Lung (tissue), 11 donors: ENCODE measurements at regions not wholly inside any gene's neighbourhood (a gene's known extent, or its start where the extent isn't known, plus 50 kb on each side); places are given as distances from the start of the nearest gene placed in this dataset.

Source experiments
- ATAC-seq: fragments of 200-7000 bp; cut with Tn5 transposase; one replicate; pipeline ENCODE4 v1.9.1; 2020; ENCODE audit warnings: moderate number of reproducible peaks; ENCODE audit not compliant: insufficient read depth, low FRiP score
- DNase-seq, 3 donors: peaks; one replicate each; pipeline ENCODE4 v3.0.0-alpha.2; 2013 to 2017
- H3K27ac ChIP-seq, 2 donors: one replicate each; pipeline ENCODE4 v1.5.1; 2013; ENCODE audit warnings: mild to moderate bottlenecking in 2 of 2, moderate library complexity in 2 of 2, control low read depth in 1 of 2, inconsistent platforms in 1 of 2, low read depth in 1 of 2, low read length in 1 of 2
- H3K27me3 ChIP-seq, 3 donors: one replicate each; pipeline ENCODE4 v1.5.1; 2013; ENCODE audit warnings: low read length in 2 of 3; ENCODE audit not compliant: control insufficient read depth in 3 of 3, insufficient read depth in 3 of 3
- H3K36me3 ChIP-seq, 4 donors: one replicate each; pipeline ENCODE4 v1.5.1; 2013; ENCODE audit warnings: low read length in 4 of 4, mild to moderate bottlenecking in 1 of 4, moderate library complexity in 1 of 4; ENCODE audit not compliant: control insufficient read depth in 4 of 4, insufficient read depth in 4 of 4
- H3K4me1 ChIP-seq, 5 donors: one replicate each; pipeline ENCODE4 v1.5.1; 2013; ENCODE audit warnings: low read length in 5 of 5, mild to moderate bottlenecking in 2 of 5, moderate library complexity in 1 of 5; ENCODE audit not compliant: control insufficient read depth in 5 of 5, insufficient read depth in 5 of 5
- H3K4me3 ChIP-seq: one replicate; pipeline ENCODE4 v1.5.1; 2013; ENCODE audit warnings: mild to moderate bottlenecking, control low read depth, moderate library complexity
- H3K9ac ChIP-seq, 2 donors: one replicate each; pipeline ENCODE4 v1.5.1; 2013; ENCODE audit warnings: low read length in 2 of 2, control low read depth in 1 of 2; ENCODE audit not compliant: insufficient read depth in 1 of 2
- H3K9me3 ChIP-seq, 4 donors: one replicate each; pipeline ENCODE4 v1.5.1; 2013; ENCODE audit warnings: low read length in 3 of 4, mild to moderate bottlenecking in 1 of 4, moderate library complexity in 1 of 4; ENCODE audit not compliant: control insufficient read depth in 4 of 4, insufficient read depth in 3 of 4
- CTCF ChIP-seq: IDR thresholded peaks from 2 replicates; pipeline ENCODE4 v1.5.1; 2012; ENCODE audit warnings: mild to moderate bottlenecking; ENCODE audit errors: control extremely low read depth, extremely low read depth
- WGBS, 2 donors: extraction: QIAGEN DNeasy Blood & Tissue Kit; methylation state at CpG; one replicate each; pipeline ENCODE4 v1.1.7; 2013; 5-methylcytosine and 5-hydroxymethylcytosine counted together
- donor health status: control.
- donor health status: control.
- donor health status: Bipolar disorder and iron deficiency.
- donor health status: healthy.
- donor health status: DM: yes; HTN: yes; CAD: no.

- Histone ChIP-seq H3K27ac (no peak overlapping the region), H3K9me3 (no peaks in the 10 kb centered on the region), H3K27me3 (no peaks in the 10 kb centered on the region), H3K36me3 (no peaks in the 10 kb centered on the region), H3K9ac (no peak overlapping the region), H3K4me1 (no peaks in the 10 kb centered on the region), H3K4me3 (no peak overlapping the region)
- TF ChIP-seq CTCF: no peak
- no peak for ATAC-seq
- no peak for DNase-seq
- WGBS, 2 donors: 67 to 68% methylated on average over 1 of the region's 1 CpG
Measured at GRCh38 chr1:96513136-96513535, 208.4 kb upstream of the PTBP2 start.

DNA sequence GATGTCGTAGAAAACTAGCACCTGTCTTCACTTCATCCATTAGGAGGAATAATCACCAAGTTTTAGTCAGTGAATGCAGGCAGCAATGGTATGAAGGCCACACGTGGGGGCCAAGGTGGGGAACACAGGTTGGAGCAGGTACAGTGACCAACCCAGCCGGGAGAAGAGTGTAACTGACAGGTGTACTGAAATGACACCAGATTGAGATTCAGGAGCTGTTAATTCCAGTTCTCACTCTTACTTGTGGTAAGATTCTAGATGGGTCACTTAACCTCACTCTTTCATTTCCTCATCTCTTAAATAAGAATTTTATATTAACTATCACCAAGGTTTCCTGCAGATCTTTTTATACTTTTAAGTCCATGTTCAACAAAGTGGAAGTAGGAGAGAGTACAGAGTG, 206.2 kb upstream of the PTBP2 start:
- no peak for TF ChIP-seq CTCF
- ATAC-seq (no peak), DNase-seq (no peak)
- H3K9ac ChIP-seq: no peak overlapping the region
- no peaks in the 10 kb centered on the region for H3K9me3 ChIP-seq
- H3K4me3 ChIP-seq: no peak overlapping the region
- no peaks in the 10 kb centered on the region for H3K36me3 ChIP-seq
- 69 to 85% methylated on average over 3 of the region's 3 CpGs for WGBS, 2 donors
- peaks cover 0 to 1% (median 0%) of the 10 kb centered on the region in 5 donors for H3K4me1 ChIP-seq
- H3K27me3 ChIP-seq: no peaks in the 10 kb centered on the region
- no peak overlapping the region for H3K27ac ChIP-seq

GRCh38 chr1:96515925-96516324, 205.7 kb upstream of the PTBP2 start:
- DNase-seq: no peak
- peaks cover 0 to 6% (median 0%) of the 10 kb centered on the region in 5 donors for H3K4me1 ChIP-seq
- H3K9ac ChIP-seq: no peak overlapping the region
- H3K4me3 ChIP-seq: no peak overlapping the region
- WGBS, 2 donors: 84 to 89% methylated on average over 1 of the region's 1 CpG
- H3K27me3 ChIP-seq: no peaks in the 10 kb centered on the region
- ATAC-seq: no peak
- no peaks in the 10 kb centered on the region for H3K36me3 ChIP-seq
- H3K27ac ChIP-seq: no peak overlapping the region
- H3K9me3 ChIP-seq: no peaks in the 10 kb centered on the region
- TF ChIP-seq CTCF: no peak

DNA sequence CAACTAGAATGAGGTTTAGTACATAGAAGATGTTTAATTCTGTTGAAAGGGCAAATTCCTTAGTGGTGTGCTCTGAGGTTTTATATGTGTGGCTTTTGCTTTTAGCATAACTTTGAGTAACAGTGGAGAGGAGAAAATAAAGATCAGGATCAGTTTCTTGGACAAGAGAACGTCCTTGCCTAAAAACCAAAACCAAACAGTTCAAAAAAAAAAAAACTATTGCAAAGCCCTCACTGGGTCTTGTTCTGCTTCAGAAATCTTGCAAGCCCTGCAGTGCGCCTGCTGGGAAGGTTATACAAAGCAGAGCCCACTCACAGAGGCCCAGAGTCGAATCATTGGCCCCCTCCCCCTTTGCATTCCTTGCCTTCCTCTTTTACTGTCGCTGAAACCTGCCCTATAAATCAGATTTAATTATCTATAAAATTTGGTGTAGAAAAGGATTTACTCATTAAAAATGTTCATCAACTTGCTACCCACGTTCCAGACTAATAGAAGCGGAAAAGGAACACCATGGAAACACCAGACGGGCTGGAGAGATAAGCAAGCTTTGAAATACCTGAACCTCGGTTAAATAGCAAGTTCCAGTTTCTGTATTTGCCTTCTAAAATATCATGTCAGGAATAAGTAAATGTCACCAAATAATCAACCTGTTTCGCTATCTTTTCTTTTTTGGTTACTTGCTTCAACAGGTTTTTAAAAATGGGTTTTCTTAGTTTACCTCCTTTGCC, 201.6 kb upstream of the PTBP2 start:
- Histone ChIP-seq H3K27ac (no peak overlapping the region), H3K4me3 (no peak overlapping the region), H3K4me1 (peaks cover 0 to 9% (median 0%) of the 10 kb centered on the region in 5 donors), H3K9me3 (no peaks in the 10 kb centered on the region), H3K36me3 (no peaks in the 10 kb centered on the region), H3K9ac (no peak overlapping the region), H3K27me3 (no peaks in the 10 kb centered on the region)
- WGBS, 2 donors: 42 to 46% methylated on average over 9 of the region's 9 CpGs
- TF ChIP-seq CTCF: no peak
- ATAC-seq: no peak
- no peak for DNase-seq
